ENCODE measurements at regions not wholly inside any gene's neighbourhood (a gene's known extent, or its start where the extent isn't known, plus 50 kb on each side); places are given as distances from the start of the nearest gene placed in this dataset.
A peak's percentile ranks its signal among the peaks of the same experiment; 100 is the strongest.

GRCh38 chr4:147025042-147025441, 79.4 kb upstream of the TTC29 start:
- no CpG with 5 or more reads among the region's 2 CpGs for WGBS (ENCODE audit: extremely low coverage, insufficient coverage, low lambda C conversion rate)
- peak; percentile 16 for DNase-seq
- H3K4me1 ChIP-seq (ENCODE audit: control insufficient read depth, low read depth, low read length): no peaks in the 10 kb centered on the region
- H2BK5ac ChIP-seq (ENCODE audit: low read length): no peak overlapping the region
- no peak overlapping the region for H4K8ac ChIP-seq (ENCODE audit: low read depth, low read length)
- no peaks in the 10 kb centered on the region for H3K36me3 ChIP-seq (ENCODE audit: control insufficient read depth, insufficient read depth, low read length)
- H3K79me1 ChIP-seq (ENCODE audit: low read length): no peaks in the 10 kb centered on the region
- no peak overlapping the region for H3K4ac ChIP-seq (ENCODE audit: low read depth, low read length)
- no peak overlapping the region for H2BK120ac ChIP-seq (ENCODE audit: low read depth, low read length)
- no peak overlapping the region for H3K56ac ChIP-seq (ENCODE audit: low read length)
- no peak overlapping the region for H3K4me3 ChIP-seq (ENCODE audit: low read length)
- H3K23ac ChIP-seq (ENCODE audit: low read length): no peak overlapping the region
- H2BK15ac ChIP-seq (replicated peaks; ENCODE audit: low read depth): no peak overlapping the region
- H3K27ac ChIP-seq (ENCODE audit: low read depth, low read length): no peak overlapping the region
- H2AK5ac ChIP-seq (ENCODE audit: low read length): no peak overlapping the region
- no peaks in the 10 kb centered on the region for H3K79me2 ChIP-seq (ENCODE audit: control insufficient read depth, insufficient read depth, low read length)
- no peak overlapping the region for H3K18ac ChIP-seq (ENCODE audit: low read length)
- H3K9ac ChIP-seq (ENCODE audit: low read length): no peak overlapping the region
- H4K5ac ChIP-seq (ENCODE audit: low read length): no peak overlapping the region
- no peaks in the 10 kb centered on the region for H3K27me3 ChIP-seq (ENCODE audit: insufficient read depth, low read length, poor library complexity)
- no peak overlapping the region for H3K4me2 ChIP-seq (ENCODE audit: low read length)

- no peak overlapping the region for H3K27ac ChIP-seq (ENCODE audit: low read depth, low read length)
- H3K4ac ChIP-seq (ENCODE audit: low read depth, low read length): no peak overlapping the region
- no peaks in the 10 kb centered on the region for H3K4me1 ChIP-seq (ENCODE audit: control insufficient read depth, low read depth, low read length)
- no peak overlapping the region for H3K23ac ChIP-seq (ENCODE audit: low read length)
- no peak overlapping the region for H3K18ac ChIP-seq (ENCODE audit: low read length)
- H2AK5ac ChIP-seq (ENCODE audit: low read length): no peak overlapping the region
- no peak overlapping the region for H3K56ac ChIP-seq (ENCODE audit: low read length)
- no peak overlapping the region for H3K4me2 ChIP-seq (ENCODE audit: low read length)
- H3K4me3 ChIP-seq (ENCODE audit: low read length): no peak overlapping the region
- no peak overlapping the region for H4K8ac ChIP-seq (ENCODE audit: low read depth, low read length)
- no peaks in the 10 kb centered on the region for H3K36me3 ChIP-seq (ENCODE audit: control insufficient read depth, insufficient read depth, low read length)
- no peak overlapping the region for H2BK120ac ChIP-seq (ENCODE audit: low read depth, low read length)
- no peaks in the 10 kb centered on the region for H3K79me1 ChIP-seq (ENCODE audit: low read length)
- no peaks in the 10 kb centered on the region for H3K27me3 ChIP-seq (ENCODE audit: insufficient read depth, low read length, poor library complexity)
- no peak for DNase-seq
- H2BK5ac ChIP-seq (ENCODE audit: low read length): no peak overlapping the region
- H3K79me2 ChIP-seq (ENCODE audit: control insufficient read depth, insufficient read depth, low read length): no peaks in the 10 kb centered on the region
- no peak overlapping the region for H4K5ac ChIP-seq (ENCODE audit: low read length)
- no peak overlapping the region for H2BK15ac ChIP-seq (replicated peaks; ENCODE audit: low read depth)
- no peak overlapping the region for H3K9ac ChIP-seq (ENCODE audit: low read length)
Observed at GRCh38 chr4:147029296-147029695, 83.6 kb upstream of the TTC29 start.

- Histone ChIP-seq H3K23ac (ENCODE audit: low read length) (no peak overlapping the region), H4K8ac (ENCODE audit: low read depth, low read length) (no peak overlapping the region), H3K9ac (ENCODE audit: low read length) (no peak overlapping the region), H3K27ac (ENCODE audit: low read depth, low read length) (no peak overlapping the region), H3K36me3 (ENCODE audit: control insufficient read depth, insufficient read depth, low read length) (no peaks in the 10 kb centered on the region), H3K79me1 (ENCODE audit: low read length) (no peaks in the 10 kb centered on the region), H3K27me3 (ENCODE audit: insufficient read depth, low read length, poor library complexity) (no peaks in the 10 kb centered on the region), H3K56ac (ENCODE audit: low read length) (no peak overlapping the region), H3K4me2 (ENCODE audit: low read length) (no peak overlapping the region), H3K4me3 (ENCODE audit: low read length) (no peak overlapping the region), H3K18ac (ENCODE audit: low read length) (no peak overlapping the region), H2AK5ac (ENCODE audit: low read length) (no peak overlapping the region), H2BK120ac (ENCODE audit: low read depth, low read length) (no peak overlapping the region), H3K4me1 (ENCODE audit: control insufficient read depth, low read depth, low read length) (no peaks in the 10 kb centered on the region), H4K5ac (ENCODE audit: low read length) (no peak overlapping the region), H3K4ac (ENCODE audit: low read depth, low read length) (no peak overlapping the region), H3K79me2 (ENCODE audit: control insufficient read depth, insufficient read depth, low read length) (no peaks in the 10 kb centered on the region), H2BK15ac (replicated peaks; ENCODE audit: low read depth) (no peak overlapping the region), H2BK5ac (ENCODE audit: low read length) (no peak overlapping the region)
- no peak for DNase-seq
- WGBS (ENCODE audit: extremely low coverage, insufficient coverage, low lambda C conversion rate): no CpG with 5 or more reads among the region's 1 CpG
Observed at GRCh38 chr4:147034372-147034771, 88.7 kb upstream of the TTC29 start.

GRCh38 chr4:147037069-147037468, 91.4 kb upstream of the TTC29 start:
- no peak overlapping the region for H3K4me3 ChIP-seq (ENCODE audit: low read length)
- H3K4ac ChIP-seq (ENCODE audit: low read depth, low read length): no peak overlapping the region
- H3K4me1 ChIP-seq (ENCODE audit: control insufficient read depth, low read depth, low read length): no peaks in the 10 kb centered on the region
- no CpG with 5 or more reads among the region's 4 CpGs for WGBS (ENCODE audit: extremely low coverage, insufficient coverage, low lambda C conversion rate)
- no peak overlapping the region for H3K9ac ChIP-seq (ENCODE audit: low read length)
- H3K79me2 ChIP-seq (ENCODE audit: control insufficient read depth, insufficient read depth, low read length): no peaks in the 10 kb centered on the region
- H3K18ac ChIP-seq (ENCODE audit: low read length): no peak overlapping the region
- H3K79me1 ChIP-seq (ENCODE audit: low read length): no peaks in the 10 kb centered on the region
- no peak overlapping the region for H3K23ac ChIP-seq (ENCODE audit: low read length)
- no peak overlapping the region for H2BK15ac ChIP-seq (replicated peaks; ENCODE audit: low read depth)
- no peak overlapping the region for H2BK5ac ChIP-seq (ENCODE audit: low read length)
- no peak overlapping the region for H3K56ac ChIP-seq (ENCODE audit: low read length)
- H2BK120ac ChIP-seq (ENCODE audit: low read depth, low read length): no peak overlapping the region
- H4K5ac ChIP-seq (ENCODE audit: low read length): no peak overlapping the region
- no peak overlapping the region for H3K27ac ChIP-seq (ENCODE audit: low read depth, low read length)
- DNase-seq: no peak
- no peaks in the 10 kb centered on the region for H3K36me3 ChIP-seq (ENCODE audit: control insufficient read depth, insufficient read depth, low read length)
- no peak overlapping the region for H3K4me2 ChIP-seq (ENCODE audit: low read length)
- H2AK5ac ChIP-seq (ENCODE audit: low read length): no peak overlapping the region
- no peaks in the 10 kb centered on the region for H3K27me3 ChIP-seq (ENCODE audit: insufficient read depth, low read length, poor library complexity)
- H4K8ac ChIP-seq (ENCODE audit: low read depth, low read length): no peak overlapping the region

GRCh38 chr4:147039976-147040575, 94.4 kb upstream of the TTC29 start:
- no peaks in the 10 kb centered on the region for H3K27me3 ChIP-seq (ENCODE audit: insufficient read depth, low read length, poor library complexity)
- H3K18ac ChIP-seq (ENCODE audit: low read length): no peak overlapping the region
- no peak overlapping the region for H3K27ac ChIP-seq (ENCODE audit: low read depth, low read length)
- H4K5ac ChIP-seq (ENCODE audit: low read length): no peak overlapping the region
- DNase-seq: no peak
- H3K4ac ChIP-seq (ENCODE audit: low read depth, low read length): no peak overlapping the region
- H2AK5ac ChIP-seq (ENCODE audit: low read length): no peak overlapping the region
- no peaks in the 10 kb centered on the region for H3K4me1 ChIP-seq (ENCODE audit: control insufficient read depth, low read depth, low read length)
- no peaks in the 10 kb centered on the region for H3K79me1 ChIP-seq (ENCODE audit: low read length)
- H2BK15ac ChIP-seq (replicated peaks; ENCODE audit: low read depth): no peak overlapping the region
- H3K23ac ChIP-seq (ENCODE audit: low read length): no peak overlapping the region
- no peaks in the 10 kb centered on the region for H3K79me2 ChIP-seq (ENCODE audit: control insufficient read depth, insufficient read depth, low read length)
- no peak overlapping the region for H3K9ac ChIP-seq (ENCODE audit: low read length)
- H2BK5ac ChIP-seq (ENCODE audit: low read length): no peak overlapping the region
- H4K8ac ChIP-seq (ENCODE audit: low read depth, low read length): no peak overlapping the region
- no peak overlapping the region for H3K4me2 ChIP-seq (ENCODE audit: low read length)
- H3K56ac ChIP-seq (ENCODE audit: low read length): no peak overlapping the region
- no CpG with 5 or more reads among the region's 8 CpGs for WGBS (ENCODE audit: extremely low coverage, insufficient coverage, low lambda C conversion rate)
- no peak overlapping the region for H3K4me3 ChIP-seq (ENCODE audit: low read length)
- H3K36me3 ChIP-seq (ENCODE audit: control insufficient read depth, insufficient read depth, low read length): no peaks in the 10 kb centered on the region
- no peak overlapping the region for H2BK120ac ChIP-seq (ENCODE audit: low read depth, low read length)

- H2BK15ac ChIP-seq (replicated peaks; ENCODE audit: low read depth): no peak overlapping the region
- no peaks in the 10 kb centered on the region for H3K36me3 ChIP-seq (ENCODE audit: control insufficient read depth, insufficient read depth, low read length)
- H2BK120ac ChIP-seq (ENCODE audit: low read depth, low read length): no peak overlapping the region
- no peak overlapping the region for H4K8ac ChIP-seq (ENCODE audit: low read depth, low read length)
- no peak overlapping the region for H2BK5ac ChIP-seq (ENCODE audit: low read length)
- no peak overlapping the region for H3K23ac ChIP-seq (ENCODE audit: low read length)
- DNase-seq: no peak
- no peaks in the 10 kb centered on the region for H3K27me3 ChIP-seq (ENCODE audit: insufficient read depth, low read length, poor library complexity)
- H3K27ac ChIP-seq (ENCODE audit: low read depth, low read length): no peak overlapping the region
- H3K4ac ChIP-seq (ENCODE audit: low read depth, low read length): no peak overlapping the region
- no peak overlapping the region for H3K9ac ChIP-seq (ENCODE audit: low read length)
- WGBS (ENCODE audit: extremely low coverage, insufficient coverage, low lambda C conversion rate): no CpG with 5 or more reads among the region's 3 CpGs
- no peak overlapping the region for H3K4me2 ChIP-seq (ENCODE audit: low read length)
- no peak overlapping the region for H3K4me3 ChIP-seq (ENCODE audit: low read length)
- no peak overlapping the region for H4K5ac ChIP-seq (ENCODE audit: low read length)
- H3K56ac ChIP-seq (ENCODE audit: low read length): no peak overlapping the region
- H3K79me1 ChIP-seq (ENCODE audit: low read length): no peaks in the 10 kb centered on the region
- H3K18ac ChIP-seq (ENCODE audit: low read length): no peak overlapping the region
- no peak overlapping the region for H2AK5ac ChIP-seq (ENCODE audit: low read length)
- no peaks in the 10 kb centered on the region for H3K79me2 ChIP-seq (ENCODE audit: control insufficient read depth, insufficient read depth, low read length)
- H3K4me1 ChIP-seq (ENCODE audit: control insufficient read depth, low read depth, low read length): no peaks in the 10 kb centered on the region
Observed at GRCh38 chr4:147040874-147041273, 95.2 kb upstream of the TTC29 start.
